ENCODE measurements at regions not wholly inside any gene's neighbourhood (a gene's known extent, or its start where the extent isn't known, plus 50 kb on each side); places are given as distances from the start of the nearest gene placed in this dataset.

GRCh38 chr1:60280256-60280655, 206.7 kb upstream of the C1orf87 start:
- DNase-seq (ENCODE audit: low spot score): no peak
- TF ChIP-seq, protein P1, sequence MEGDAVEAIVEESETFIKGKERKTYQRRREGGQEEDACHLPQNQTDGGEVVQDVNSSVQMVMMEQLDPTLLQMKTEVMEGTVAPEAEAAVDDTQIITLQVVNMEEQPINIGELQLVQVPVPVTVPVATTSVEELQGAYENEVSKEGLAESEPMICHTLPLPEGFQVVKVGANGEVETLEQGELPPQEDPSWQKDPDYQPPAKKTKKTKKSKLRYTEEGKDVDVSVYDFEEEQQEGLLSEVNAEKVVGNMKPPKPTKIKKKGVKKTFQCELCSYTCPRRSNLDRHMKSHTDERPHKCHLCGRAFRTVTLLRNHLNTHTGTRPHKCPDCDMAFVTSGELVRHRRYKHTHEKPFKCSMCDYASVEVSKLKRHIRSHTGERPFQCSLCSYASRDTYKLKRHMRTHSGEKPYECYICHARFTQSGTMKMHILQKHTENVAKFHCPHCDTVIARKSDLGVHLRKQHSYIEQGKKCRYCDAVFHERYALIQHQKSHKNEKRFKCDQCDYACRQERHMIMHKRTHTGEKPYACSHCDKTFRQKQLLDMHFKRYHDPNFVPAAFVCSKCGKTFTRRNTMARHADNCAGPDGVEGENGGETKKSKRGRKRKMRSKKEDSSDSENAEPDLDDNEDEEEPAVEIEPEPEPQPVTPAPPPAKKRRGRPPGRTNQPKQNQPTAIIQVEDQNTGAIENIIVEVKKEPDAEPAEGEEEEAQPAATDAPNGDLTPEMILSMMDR (conservative IDR thresholded peaks at IDR 0.05; ENCODE audit: low read depth): no peak
- POLR2A ChIA-PET (ENCODE audit: low non-redundant PET): no interaction called here
- CTCF ChIA-PET: no interaction called here
- no peak overlapping the region for H3K27ac ChIP-seq

- no peak for DNase-seq (ENCODE audit: low spot score)
- TF ChIP-seq, protein P1 (conservative IDR thresholded peaks at IDR 0.05; ENCODE audit: low read depth): no peak
- CTCF ChIA-PET: no interaction called here
- H3K27ac ChIP-seq: no peak overlapping the region
- POLR2A ChIA-PET (ENCODE audit: low non-redundant PET): no interaction called here
Measured at GRCh38 chr1:60279798-60280197, 206.2 kb upstream of the C1orf87 start.

DNA sequence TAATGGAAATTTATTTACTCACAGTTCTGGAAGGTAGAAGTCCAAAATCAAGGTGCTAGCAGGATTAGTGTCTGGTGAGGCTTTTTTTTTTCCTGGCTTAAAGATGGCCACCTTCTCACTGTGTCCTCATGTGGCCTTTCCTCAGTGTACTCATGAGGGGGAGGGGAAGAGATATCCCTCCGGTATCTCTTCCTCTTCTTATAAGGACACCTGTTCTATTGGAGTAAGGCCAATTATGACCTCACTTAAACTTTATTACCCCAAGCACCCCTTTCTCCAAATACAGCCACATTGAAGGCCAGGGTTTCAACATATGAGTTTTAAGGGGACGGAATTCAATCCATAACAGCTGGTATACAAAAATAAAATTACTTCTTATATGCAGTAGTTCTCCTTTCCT, 203.7 kb upstream of the C1orf87 start:
- no peak overlapping the region for H3K27ac ChIP-seq
- CTCF ChIA-PET: no interaction called here
- TF ChIP-seq, protein P1 (conservative IDR thresholded peaks at IDR 0.05; ENCODE audit: low read depth): no peak
- POLR2A ChIA-PET (ENCODE audit: low non-redundant PET): no interaction called here
- DNase-seq (ENCODE audit: low spot score): no peak

DNA sequence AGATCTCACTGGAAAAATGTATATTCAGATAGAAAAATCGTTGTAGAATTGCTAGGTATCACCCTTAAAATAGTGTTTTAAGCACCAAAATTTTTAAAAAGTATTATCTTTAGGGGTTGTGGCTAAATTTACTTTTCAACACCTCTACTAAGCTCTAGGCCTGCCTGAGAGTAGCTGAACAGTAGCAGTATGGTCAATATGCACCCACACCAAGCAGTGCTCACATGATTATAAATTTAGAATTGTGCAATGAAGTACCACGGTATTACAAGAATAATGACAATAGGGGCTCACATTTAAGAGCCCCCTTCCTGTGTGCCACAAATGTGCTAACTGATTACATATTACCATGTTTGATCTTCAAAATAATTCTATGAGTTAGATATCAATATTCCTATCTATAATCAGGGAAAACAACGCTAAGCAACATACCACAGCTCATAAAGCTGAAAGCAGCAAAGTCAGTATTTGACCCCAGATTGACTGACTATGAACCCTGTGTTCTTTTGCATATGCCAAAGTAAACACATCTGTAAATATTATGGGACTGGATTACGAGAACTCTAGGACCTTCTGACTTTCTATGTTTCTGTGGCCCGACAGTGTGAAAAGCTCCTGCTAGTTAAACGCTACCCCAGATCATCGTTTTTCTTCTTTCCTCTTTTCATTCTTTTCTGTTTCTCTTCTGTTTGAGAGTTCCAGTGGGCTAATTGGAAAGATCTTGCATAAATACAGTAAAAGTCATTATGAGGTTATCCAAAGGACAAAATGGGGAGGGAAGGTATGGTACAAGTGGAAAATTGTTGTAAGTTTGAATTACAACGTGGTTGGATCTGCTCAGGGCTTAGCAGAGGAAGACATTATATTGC, 201.1 kb upstream of the C1orf87 start:
- CTCF ChIA-PET: no interaction called here
- POLR2A ChIA-PET (ENCODE audit: low non-redundant PET): no interaction called here
- no peak for DNase-seq (ENCODE audit: low spot score)
- TF ChIP-seq, protein P1 (conservative IDR thresholded peaks at IDR 0.05; ENCODE audit: low read depth): no peak
- H3K27ac ChIP-seq: no peak overlapping the region

DNA sequence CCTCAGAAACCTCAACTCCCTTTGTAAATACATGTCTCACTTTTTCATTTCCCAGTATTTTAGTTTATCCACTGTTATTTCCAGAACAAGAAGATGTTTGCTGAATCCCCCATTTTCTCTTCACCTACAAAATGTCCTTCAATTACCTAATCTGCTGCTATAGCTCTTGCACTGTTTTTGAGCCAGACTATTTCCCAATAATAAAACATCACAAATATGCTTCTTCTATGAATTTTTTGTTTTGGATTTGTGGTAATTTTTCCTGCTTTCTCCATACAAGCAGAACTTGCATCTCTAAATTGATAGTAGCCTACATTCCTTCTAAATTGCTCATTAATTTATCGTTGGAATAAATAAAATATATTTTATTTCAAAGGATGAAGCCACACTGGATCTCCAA, 199.6 kb upstream of the C1orf87 start:
- DNase-seq (ENCODE audit: low spot score): no peak
- H3K27ac ChIP-seq: no peak overlapping the region
- ChIA-PET CTCF (no interaction called here), POLR2A (ENCODE audit: low non-redundant PET) (no interaction called here)
- TF ChIP-seq, protein P1 (conservative IDR thresholded peaks at IDR 0.05; ENCODE audit: low read depth): no peak

DNA sequence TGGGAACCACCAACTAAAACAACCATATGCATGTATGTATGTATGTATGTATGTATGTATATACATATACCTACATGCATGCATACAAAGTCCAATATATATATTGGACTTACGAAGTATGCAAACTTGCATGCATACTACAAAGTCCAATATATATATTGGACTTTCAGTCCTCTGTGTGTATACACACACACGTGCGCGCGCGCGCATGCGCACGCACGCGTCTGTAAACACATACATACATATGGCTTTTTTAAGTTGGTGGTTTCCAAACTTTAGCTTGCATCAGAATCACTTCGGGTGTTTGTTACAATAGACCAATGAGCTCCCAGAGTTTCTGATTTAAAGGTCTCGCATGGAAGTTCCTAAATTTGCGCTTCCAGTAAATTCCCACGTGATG, 197.5 kb upstream of the C1orf87 start:
- no peak for DNase-seq (ENCODE audit: low spot score)
- TF ChIP-seq, protein P1 (conservative IDR thresholded peaks at IDR 0.05; ENCODE audit: low read depth): no peak
- CTCF ChIA-PET: no interaction called here
- no peak overlapping the region for H3K27ac ChIP-seq
- POLR2A ChIA-PET (ENCODE audit: low non-redundant PET): no interaction called here
